HG03575 (cell line): ENCODE measurements at regions not wholly inside any gene's neighbourhood (a gene's known extent, or its start where the extent isn't known, plus 50 kb on each side); places are given as distances from the start of the nearest gene placed in this dataset.
"Not testable (repeated sequence)": the region's sequence is repeated elsewhere in the genome, so short reads cannot be mapped to it uniquely, and the experiment has no call there.

ENCODE experiments used
- ATAC-seq: cut with Tn5 transposase; IDR thresholded peaks from one replicate; pipeline ENCODE4 v1.9.1; 2021; ENCODE audit not compliant: unreplicated experiment, insufficient number of reproducible peaks, low FRiP score; ENCODE audit errors: extremely low read depth

DNA sequence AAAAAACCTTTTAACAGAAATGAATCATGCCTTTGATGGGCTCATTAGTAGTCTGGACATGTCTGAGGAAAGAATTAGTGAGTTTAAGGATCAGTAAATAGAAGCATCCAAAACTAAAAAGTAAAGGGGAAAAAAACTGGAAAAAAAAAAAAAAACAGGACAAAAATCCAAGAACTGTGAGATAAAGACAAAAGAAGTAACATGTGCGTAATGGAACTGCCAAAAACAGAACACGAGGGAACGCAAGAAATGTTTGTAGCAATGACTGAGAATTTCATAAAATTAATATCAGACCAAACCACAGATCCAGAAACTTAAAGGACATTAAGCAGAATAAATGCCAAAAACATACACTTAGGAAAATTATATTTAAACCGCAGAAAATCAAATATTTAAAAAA lies 77.4 kb downstream of the MS4A13 start:
- ATAC-seq = no peak

GRCh38 chr11:60594998-60595642 lies 79.9 kb downstream of the MS4A13 start:
- ATAC-seq = no peak

- no peak for ATAC-seq
Measured at GRCh38 chr11:60607483-60607882, 91.9 kb upstream of the MS4A8 start.

- ATAC-seq = no peak
Measured at GRCh38 chr11:60609632-60610031, 89.8 kb upstream of the MS4A8 start.

DNA sequence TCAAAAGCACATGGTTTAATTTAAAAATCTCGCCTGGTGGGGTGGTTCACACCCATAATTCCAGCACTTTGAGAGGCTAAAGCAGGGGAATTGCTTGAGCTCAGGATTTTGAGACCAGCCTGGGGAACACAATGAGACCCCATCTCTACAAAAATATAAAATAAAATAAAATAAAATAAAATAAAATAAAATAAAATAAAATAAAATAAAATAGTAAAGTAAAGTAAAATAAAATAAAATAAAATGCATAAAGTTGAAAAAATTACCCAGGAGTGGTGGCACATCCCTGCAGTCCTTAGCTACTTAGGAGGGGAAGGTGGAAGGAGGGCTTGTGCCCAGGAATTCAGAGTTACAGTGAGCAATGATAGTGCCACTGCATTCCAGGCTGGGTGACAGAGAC lies 88.7 kb upstream of the MS4A8 start:
- ATAC-seq = no peak

DNA sequence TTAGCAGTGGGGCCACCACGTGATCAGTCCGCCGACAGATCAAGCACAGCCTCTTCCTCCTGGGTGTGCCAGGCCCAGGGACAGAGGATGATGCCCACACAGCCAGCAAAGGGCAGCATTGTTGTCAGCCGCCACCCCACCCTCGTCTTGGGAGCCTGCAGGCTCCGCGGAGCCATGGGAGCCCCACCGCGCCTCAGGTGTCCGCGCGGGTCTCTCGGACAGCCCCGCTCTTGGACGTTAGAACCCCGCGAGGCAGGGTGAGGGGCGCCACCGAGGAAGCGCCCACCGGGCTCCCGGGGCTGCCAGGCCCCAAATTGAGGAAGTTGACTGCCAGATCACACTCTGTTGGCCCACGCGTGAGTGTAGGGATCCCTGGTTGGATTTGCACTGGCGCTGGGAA lies 83.9 kb upstream of the MS4A8 start:
- no peak for ATAC-seq

DNA sequence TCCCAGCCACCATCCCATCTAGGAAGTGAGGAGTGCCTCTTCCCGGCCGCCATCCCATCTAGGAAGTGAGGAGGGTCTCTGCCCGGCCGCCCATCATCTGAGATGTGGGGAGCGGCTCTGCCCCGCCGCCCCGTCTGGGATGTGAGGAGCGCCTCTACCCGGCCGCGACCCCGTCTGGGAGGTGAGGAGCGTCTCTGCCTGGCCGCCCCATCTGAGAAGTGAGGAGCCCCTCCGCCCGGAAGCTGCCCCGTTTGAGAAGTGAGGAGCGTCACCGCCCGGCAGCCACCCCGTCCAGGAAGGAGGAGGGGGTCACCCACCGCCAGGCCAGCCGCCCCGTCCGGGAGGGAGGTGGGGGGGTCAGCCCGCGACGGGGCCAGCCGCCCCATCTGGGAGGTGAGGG lies 77.5 kb upstream of the MS4A8 start:
- not testable (repeated sequence) for ATAC-seq

DNA sequence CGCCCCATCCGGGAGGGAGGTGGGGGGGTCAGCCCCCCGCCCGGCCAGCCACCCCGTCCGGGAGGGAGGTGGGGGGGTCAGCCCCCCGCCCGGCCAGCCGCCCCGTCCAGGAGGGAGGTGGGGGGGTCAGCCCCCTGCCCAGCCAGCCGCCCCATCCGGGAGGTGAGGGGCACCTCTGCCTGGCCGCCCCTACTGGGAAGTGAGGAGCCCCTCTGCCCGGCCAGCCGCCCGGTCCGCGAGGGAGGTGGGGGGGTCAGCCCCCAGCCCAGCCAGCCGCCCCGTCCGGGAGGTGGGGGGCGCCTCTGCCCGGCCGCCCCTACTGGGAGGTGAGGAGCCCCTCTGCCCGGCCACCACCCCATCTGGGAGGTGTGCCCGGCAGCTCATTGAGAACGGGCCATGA lies 76.6 kb upstream of the MS4A8 start:
- ATAC-seq = not testable (repeated sequence)

DNA sequence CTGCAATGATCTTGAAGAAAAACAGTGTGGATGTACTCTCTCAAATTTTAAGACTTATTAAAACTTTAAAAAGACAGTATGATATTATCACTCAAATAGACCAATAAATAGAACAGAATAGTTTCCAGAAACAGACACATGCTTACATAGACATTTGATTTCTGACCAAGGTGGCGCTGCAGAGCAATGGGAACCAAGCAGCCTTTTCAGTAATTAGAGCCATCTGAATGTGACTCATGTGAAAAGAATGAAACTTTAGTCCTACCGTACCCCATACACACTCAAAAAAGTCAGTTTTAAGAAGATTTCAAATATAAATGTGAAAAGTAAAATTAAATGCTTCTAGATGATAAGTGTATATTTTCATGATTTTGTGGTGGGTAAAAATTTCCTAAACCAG lies 74.2 kb upstream of the MS4A8 start:
- no peak for ATAC-seq

DNA sequence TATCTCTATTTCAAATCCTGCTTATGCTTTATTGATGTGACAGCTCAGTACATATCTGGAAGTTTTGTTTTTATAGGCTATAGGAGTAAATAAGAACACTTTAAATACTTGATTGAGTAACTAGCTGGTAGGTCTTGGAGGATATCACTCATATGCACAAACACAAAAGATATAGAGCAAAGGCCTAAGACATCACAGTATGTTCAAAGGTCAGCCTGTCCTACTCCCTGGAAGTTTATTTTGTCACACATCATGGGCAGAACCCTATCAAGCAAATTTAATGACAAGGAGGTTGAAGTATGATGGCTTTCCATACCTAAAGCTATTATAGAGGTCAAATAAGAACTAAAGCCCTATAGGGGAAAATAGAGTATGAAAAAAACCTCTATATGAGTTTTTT lies 70.0 kb upstream of the MS4A8 start:
- ATAC-seq = no peak

DNA sequence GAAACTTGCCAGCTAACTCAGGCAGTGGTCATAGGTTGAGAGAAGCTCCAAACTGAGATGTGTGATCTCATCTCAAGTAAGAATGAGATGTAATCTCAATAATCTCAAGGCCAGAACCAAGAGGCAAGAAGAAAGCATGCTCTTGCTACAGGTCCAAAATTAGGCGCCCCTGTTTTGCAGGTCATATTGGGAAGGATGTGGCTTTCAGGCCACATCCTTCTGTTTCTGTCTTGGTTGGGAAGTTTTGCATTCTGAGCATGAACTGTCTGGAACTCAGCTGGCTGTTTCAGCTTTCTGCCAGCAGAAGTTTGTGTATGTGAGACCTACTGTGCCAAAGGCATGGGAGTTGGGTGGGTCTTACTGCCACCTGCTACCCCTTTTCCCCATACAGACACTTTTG lies 67.5 kb upstream of the MS4A8 start:
- no peak for ATAC-seq

- ATAC-seq = peak; percentile 40
Measured at GRCh38 chr11:60633645-60634044, 65.8 kb upstream of the MS4A8 start.

GRCh38 chr11:60634126-60634525 lies 65.3 kb upstream of the MS4A8 start:
- ATAC-seq = no peak

DNA sequence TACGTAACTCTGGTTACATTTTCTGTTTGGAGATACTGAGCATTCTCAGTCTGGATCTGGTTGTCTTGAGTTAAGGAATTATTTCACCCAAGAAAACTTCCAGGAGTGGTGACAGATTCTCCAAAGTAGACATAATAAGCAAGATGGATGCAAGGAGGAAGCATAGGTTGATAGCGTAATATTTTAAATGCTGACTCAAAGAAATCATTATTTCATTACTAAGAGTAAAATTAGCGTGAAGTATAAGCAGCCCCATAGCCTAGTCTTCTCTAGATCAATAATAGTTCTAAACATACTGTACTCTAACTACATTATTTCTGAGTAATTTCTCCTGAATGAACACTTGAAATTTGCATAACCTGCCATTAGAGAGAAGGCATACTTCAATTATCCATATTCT lies 57.5 kb upstream of the MS4A8 start:
- no peak for ATAC-seq

- ATAC-seq = no peak
Measured at GRCh38 chr11:60647087-60647486, 52.3 kb upstream of the MS4A8 start.
